ENCODE measurements at regions not wholly inside any gene's neighbourhood (a gene's known extent, or its start where the extent isn't known, plus 50 kb on each side); places are given as distances from the start of the nearest gene placed in this dataset.

DNA sequence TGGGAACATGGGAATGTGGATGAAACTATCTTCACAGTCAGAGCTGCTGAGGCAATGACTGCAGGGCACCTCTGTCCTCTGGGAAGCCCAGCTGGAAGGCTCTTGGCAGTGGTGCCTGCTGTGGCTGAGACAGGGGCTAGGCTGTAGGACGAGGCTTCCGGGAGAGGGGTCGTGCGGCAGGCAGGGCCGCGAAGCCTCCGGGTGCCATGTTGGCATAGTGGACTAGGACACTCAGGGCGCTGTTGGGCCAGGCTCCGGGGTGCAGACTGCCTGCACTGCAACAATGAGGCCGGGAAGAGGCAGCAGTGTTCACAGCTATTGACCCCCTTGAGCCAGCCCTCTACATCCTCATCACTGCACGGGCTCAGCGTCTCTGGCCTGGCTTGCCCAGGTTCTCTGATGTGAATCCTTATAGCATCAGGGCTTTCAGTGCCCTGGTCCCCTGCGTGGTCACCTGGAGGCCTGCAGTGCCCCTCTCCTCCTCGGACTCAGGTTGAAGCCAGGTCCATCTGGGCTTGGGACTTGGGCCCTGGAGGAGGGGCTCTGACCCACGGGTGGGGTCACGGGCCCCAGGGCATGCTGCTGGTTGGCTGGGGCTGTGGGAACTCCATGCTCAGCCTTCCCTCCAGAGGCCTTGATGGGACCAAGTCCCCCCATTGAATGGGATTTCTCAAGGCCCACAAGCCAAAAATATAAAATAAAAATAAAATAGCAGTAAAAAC lies 91.6 kb downstream of the TNFRSF13B start:
- RAD21 ChIA-PET (ENCODE audit: unreplicated experiment): no interaction called here
- H3K9me3 ChIP-seq (replicated peaks; ENCODE audit: control insufficient read depth, insufficient read depth, low read length): no peaks in the 10 kb centered on the region; the same call in 2 of the 3 replicates
- in situ Hi-C loops (cut with MboI) (no loop called here), intact Hi-C loops (cut with micrococcal nuclease; ENCODE audit: unreplicated experiment) (no loop called here)
- no peak overlapping the region for H3K4me2 ChIP-seq (ENCODE audit: control insufficient read depth, insufficient read depth)
- ATAC-seq (no peak), DNase-seq (ENCODE audit: low read depth, low spot score) (no peak), FAIRE-seq (no peak)
- WGBS (ENCODE audit: insufficient coverage, insufficient replicate concordance, low lambda C conversion rate, missing lambda C conversion rate): 47% methylated on average over 15 of the region's 16 CpGs
- CTCF ChIA-PET: no interaction called here
- H3K27ac ChIP-seq (ENCODE audit: control insufficient read depth, insufficient read depth): no peak overlapping the region
- no peaks in the 10 kb centered on the region for H3K36me3 ChIP-seq (ENCODE audit: control insufficient read depth in 2 of 2, insufficient read depth in 2 of 2, low read length in 1 of 2)
- POLR2A ChIA-PET: no interaction called here
- SMC1A ChIA-PET (ENCODE audit: uncharacterized antibody, unreplicated experiment): no interaction called here
- no peaks in the 10 kb centered on the region for H4K20me1 ChIP-seq (ENCODE audit: control insufficient read depth, insufficient read depth)
- no TSS peak for BruUV-seq (replicated peaks)
- TF ChIP-seq EGR1 (IDR thresholded peaks at IDR 0.05; ENCODE audit: borderline replicate concordance in 1 of 2, low read depth in 2 of 2, low read length in 2 of 2) (no peak), PML (IDR thresholded peaks at IDR 0.05; ENCODE audit: low read length) (no peak), HCFC1 (IDR thresholded peaks at IDR 0.05; ENCODE audit: low read length) (no peak), NBN (IDR thresholded peaks at IDR 0.05) (no peak), RB1 (IDR thresholded peaks at IDR 0.05; ENCODE audit: borderline replicate concordance) (no peak), LARP7 (IDR thresholded peaks at IDR 0.05) (no peak), FOXK2 (IDR thresholded peaks at IDR 0.05) (no peak), TAF1 (IDR thresholded peaks at IDR 0.05; ENCODE audit: borderline replicate concordance, low read depth, low read length) (no peak), ASH2L (IDR thresholded peaks at IDR 0.05; ENCODE audit: borderline replicate concordance, low read depth) (no peak), ZNF592 (IDR thresholded peaks at IDR 0.05) (no peak), IRF5 (IDR thresholded peaks at IDR 0.05; ENCODE audit: borderline replicate concordance) (no peak)
- H3K4me3 ChIP-seq: no peak overlapping the region
- H3K9ac ChIP-seq (ENCODE audit: control insufficient read depth, insufficient read depth, low read length): no peak overlapping the region
- H2AFZ ChIP-seq (ENCODE audit: control insufficient read depth, low read depth, low read length): no peak overlapping the region
- no peaks in the 10 kb centered on the region; a peak in 1 of 4 replicates for H3K27me3 ChIP-seq (replicated peaks in 1 of 2; ENCODE audit: control insufficient read depth in 2 of 2, insufficient read depth in 2 of 2, low read length in 1 of 2)
- H3K79me2 ChIP-seq (ENCODE audit: control insufficient read depth, insufficient read depth, low read length): no peaks in the 10 kb centered on the region
- no peaks in the 10 kb centered on the region for H3K4me1 ChIP-seq (ENCODE audit: control insufficient read depth, insufficient read depth, low read length)

Data from GM12878 (cell line).